SIG-M5 treated with dmso at 0.1 percent for 504 hours (cell line): ENCODE measurements at regions not wholly inside any gene's neighbourhood (a gene's known extent, or its start where the extent isn't known, plus 50 kb on each side); places are given as distances from the start of the nearest gene placed in this dataset.
"Not testable (repeated sequence)": the region's sequence is repeated elsewhere in the genome, so short reads cannot be mapped to it uniquely, and the experiment has no call there.

Experiments used
- DNase-seq: peaks from one replicate; lab custom pipeline; 2025; ENCODE audit not compliant: unreplicated experiment; lab: John Stamatoyannopoulos, UW

GRCh38 chr4:73348185-73348584 lies 55.9 kb upstream of the ALB start:
- DNase-seq, result no peak

GRCh38 chr4:73347497-73347896 lies 56.6 kb upstream of the ALB start:
- no peak for DNase-seq

GRCh38 chr4:73345399-73345975 lies 58.6 kb upstream of the ALB start:
- no peak for DNase-seq

GRCh38 chr4:73344106-73344505 lies 60.0 kb upstream of the ALB start:
- no peak for DNase-seq

GRCh38 chr4:73343432-73343831 lies 60.7 kb upstream of the ALB start:
- no peak for DNase-seq

GRCh38 chr4:73341454-73341853 lies 62.6 kb upstream of the ALB start:
- DNase-seq, result peak; percentile 27

GRCh38 chr4:73340917-73341316 lies 63.2 kb upstream of the ALB start:
- no peak for DNase-seq

GRCh38 chr4:73335679-73336078 lies 68.4 kb upstream of the ALB start:
- no peak for DNase-seq

- not testable (repeated sequence) for DNase-seq
Observed at GRCh38 chr4:73332012-73332411, 72.1 kb upstream of the ALB start.

GRCh38 chr4:73329300-73329699 lies 70.7 kb upstream of the ANKRD17 start:
- no peak for DNase-seq

GRCh38 chr4:73325776-73326175 lies 67.2 kb upstream of the ANKRD17 start:
- not testable (repeated sequence) for DNase-seq

- DNase-seq, result no peak
Observed at GRCh38 chr4:73317092-73317491, 58.5 kb upstream of the ANKRD17 start.

- DNase-seq, result peak; percentile 35
Observed at GRCh38 chr4:73315091-73315490, 56.5 kb upstream of the ANKRD17 start.

- no peak for DNase-seq
Observed at GRCh38 chr4:73312967-73313366, 54.4 kb upstream of the ANKRD17 start.

- DNase-seq, result no peak
Observed at GRCh38 chr4:73311428-73311827, 52.8 kb upstream of the ANKRD17 start.

GRCh38 chr4:73309211-73309610 lies 50.6 kb upstream of the ANKRD17 start:
- DNase-seq, result no peak
